OCI-LY7 (cell line): ENCODE measurements at regions not wholly inside any gene's neighbourhood (a gene's known extent, or its start where the extent isn't known, plus 50 kb on each side); places are given as distances from the start of the nearest gene placed in this dataset.

ENCODE experiments used
- BruUV-seq: library from RNA; stranded (reverse); fragments of 400-500 nt; replicated peaks from 2 replicates; lab custom pipeline; 2021; lab: Mats Ljungman, UMichigan
- CTCF ChIA-PET: fragments of 300-600 bp; sonication (Branson Sonifier 250); formaldehyde crosslinking; loops from one replicate; lab custom pipeline; 2022; ENCODE audit warnings: antibody characterized with exemption; ENCODE audit not compliant: unreplicated experiment; lab: Charles Lee
- POLR2A ChIA-PET: fragments of 300-600 bp; sonication (Branson Sonifier 250); formaldehyde crosslinking; loops from one replicate; lab custom pipeline; 2022; ENCODE audit warnings: antibody characterized with exemption; lab: Charles Lee
- DNase-seq: peaks from one replicate; pipeline ENCODE4 v3.0.0-alpha.2; 2015; ENCODE audit warnings: low spot score
- H2AFZ ChIP-seq: fragments of 200-600 bp; sonication (generic), shearing (Covaris generic); 2 replicates; pipeline ENCODE4 v1.6.1; 2014; ENCODE audit warnings: mild to moderate bottlenecking, antibody characterized with exemption, low read length, moderate library complexity
- H3K27ac ChIP-seq: fragments of 200-600 bp; sonication (generic); 2 replicates; pipeline ENCODE4 v1.5.1; 2014; ENCODE audit warnings: mixed run types, low read depth, mild to moderate bottlenecking, moderate library complexity, low read length, inconsistent platforms; ENCODE audit not compliant: poor library complexity, severe bottlenecking
- H3K36me3 ChIP-seq: fragments of 200-600 bp; sonication (generic); 2 replicates; pipeline ENCODE4 v1.6.1; 2014; ENCODE audit warnings: mild to moderate bottlenecking, antibody characterized with exemption, low read length, moderate library complexity, mixed read lengths; ENCODE audit not compliant: insufficient read depth
- H3K4me1 ChIP-seq: fragments of 200-600 bp; sonication (generic); 2 replicates; pipeline ENCODE4 v1.5.1; 2014; ENCODE audit warnings: mild to moderate bottlenecking, low read length; ENCODE audit not compliant: insufficient read depth, poor library complexity, severe bottlenecking
- H3K4me2 ChIP-seq: fragments of 200-600 bp; sonication (generic); 2 replicates; pipeline ENCODE4 v1.6.1; 2014; ENCODE audit warnings: mild to moderate bottlenecking, low read length
- H3K4me3 ChIP-seq: fragments of 200-600 bp; sonication (generic); 2 replicates; pipeline ENCODE4 v1.5.1; 2014; ENCODE audit warnings: mild to moderate bottlenecking, low read depth, low read length; ENCODE audit not compliant: poor library complexity, severe bottlenecking
- H3K79me2 ChIP-seq: fragments of 200-600 bp; sonication (generic); 2 replicates; pipeline ENCODE4 v1.6.1; 2016; ENCODE audit warnings: low read depth, mild to moderate bottlenecking, low read length, moderate library complexity, mixed read lengths; ENCODE audit not compliant: insufficient read depth
- H3K9me2 ChIP-seq: fragments of 200-600 bp; sonication (generic); 2 replicates; pipeline ENCODE4 v1.6.1; 2016; ENCODE audit warnings: mild to moderate bottlenecking, low read length, mixed read lengths; ENCODE audit not compliant: insufficient read depth
- H3K9me3 ChIP-seq: fragments of 200-600 bp; sonication (generic); 2 replicates; pipeline ENCODE4 v1.6.1; 2014; ENCODE audit warnings: mild to moderate bottlenecking, mixed run types, low read length, mixed read lengths
- H4K20me1 ChIP-seq: fragments of 200-600 bp; sonication (generic); 2 replicates; pipeline ENCODE4 v1.6.1; 2014; ENCODE audit warnings: mild to moderate bottlenecking, antibody characterized with exemption, low read length, moderate library complexity, mixed read lengths; ENCODE audit not compliant: insufficient read depth
- EZH2phosphoT487 ChIP-seq: fragments of 200-600 bp; sonication (generic); IDR thresholded peaks from 2 replicates; pipeline ENCODE4 v1.6.1; 2018; ENCODE audit warnings: low read depth, borderline replicate concordance, mild to moderate bottlenecking, mixed run types, antibody characterized with exemption, low read length, moderate library complexity, mixed read lengths
- intact Hi-C: fragments of 100-400 bp; cut with micrococcal nuclease; formaldehyde crosslinking; loops from one replicate; pipeline ENCODE4 v1.10.0; 2022; ENCODE audit not compliant: unreplicated experiment
- TF ChIP-seq, protein P1 (sequence below): fragments of 200-600 bp; sonication (generic); conservative IDR thresholded peaks from 2 replicates; pipeline ENCODE4 v1.5.1; 2014; ENCODE audit warnings: mild to moderate bottlenecking, antibody characterized with exemption, low read length, moderate library complexity, mixed read lengths

DNA sequence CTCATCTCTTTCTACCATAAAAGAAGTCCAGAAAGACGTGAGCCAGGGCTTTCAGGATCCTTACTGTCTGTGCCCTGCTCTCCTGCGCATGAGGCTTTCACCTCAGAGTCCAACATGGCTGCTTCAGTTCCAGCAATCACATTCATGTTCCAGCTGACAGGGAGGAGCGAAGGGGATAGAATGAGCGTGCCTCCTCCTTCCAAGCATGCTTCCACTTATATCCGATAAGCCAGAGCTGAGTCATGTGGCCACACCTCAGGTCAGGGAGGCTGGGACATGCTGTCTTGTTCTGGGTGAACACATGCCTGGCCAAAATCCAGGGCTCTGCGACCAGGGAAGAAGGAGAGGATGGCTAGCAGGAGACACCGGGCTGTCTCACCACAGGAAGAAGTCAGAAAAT lies 248.2 kb downstream of the SKAP2 start:
- Histone ChIP-seq H3K9me3 (no peaks in the 10 kb centered on the region), H3K36me3 (no peaks in the 10 kb centered on the region), H3K4me1 (no peaks in the 10 kb centered on the region), H3K4me3 (no peak overlapping the region), H2AFZ (no peak overlapping the region), H3K4me2 (no peak overlapping the region), H3K79me2 (no peaks in the 10 kb centered on the region), H3K27ac (no peak overlapping the region), H4K20me1 (no peaks in the 10 kb centered on the region), H3K9me2 (no peaks in the 10 kb centered on the region)
- ChIA-PET CTCF (no interaction called here), POLR2A (no interaction called here)
- intact Hi-C loops: no loop called here
- DNase-seq: no peak
- BruUV-seq: no TSS peak
- TF ChIP-seq EZH2phosphoT487: no peak
- TF ChIP-seq, protein P1, sequence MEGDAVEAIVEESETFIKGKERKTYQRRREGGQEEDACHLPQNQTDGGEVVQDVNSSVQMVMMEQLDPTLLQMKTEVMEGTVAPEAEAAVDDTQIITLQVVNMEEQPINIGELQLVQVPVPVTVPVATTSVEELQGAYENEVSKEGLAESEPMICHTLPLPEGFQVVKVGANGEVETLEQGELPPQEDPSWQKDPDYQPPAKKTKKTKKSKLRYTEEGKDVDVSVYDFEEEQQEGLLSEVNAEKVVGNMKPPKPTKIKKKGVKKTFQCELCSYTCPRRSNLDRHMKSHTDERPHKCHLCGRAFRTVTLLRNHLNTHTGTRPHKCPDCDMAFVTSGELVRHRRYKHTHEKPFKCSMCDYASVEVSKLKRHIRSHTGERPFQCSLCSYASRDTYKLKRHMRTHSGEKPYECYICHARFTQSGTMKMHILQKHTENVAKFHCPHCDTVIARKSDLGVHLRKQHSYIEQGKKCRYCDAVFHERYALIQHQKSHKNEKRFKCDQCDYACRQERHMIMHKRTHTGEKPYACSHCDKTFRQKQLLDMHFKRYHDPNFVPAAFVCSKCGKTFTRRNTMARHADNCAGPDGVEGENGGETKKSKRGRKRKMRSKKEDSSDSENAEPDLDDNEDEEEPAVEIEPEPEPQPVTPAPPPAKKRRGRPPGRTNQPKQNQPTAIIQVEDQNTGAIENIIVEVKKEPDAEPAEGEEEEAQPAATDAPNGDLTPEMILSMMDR: no peak

GRCh38 chr7:26617066-26617465 lies 247.3 kb downstream of the SKAP2 start:
- no peak overlapping the region for H3K27ac ChIP-seq
- H2AFZ ChIP-seq: no peak overlapping the region
- CTCF ChIA-PET: no interaction called here
- H3K4me1 ChIP-seq: no peaks in the 10 kb centered on the region
- POLR2A ChIA-PET: no interaction called here
- BruUV-seq: no TSS peak
- H3K9me2 ChIP-seq: no peaks in the 10 kb centered on the region
- no peaks in the 10 kb centered on the region for H4K20me1 ChIP-seq
- intact Hi-C loops: no loop called here
- H3K4me3 ChIP-seq: no peak overlapping the region
- H3K4me2 ChIP-seq: no peak overlapping the region
- H3K36me3 ChIP-seq: no peaks in the 10 kb centered on the region
- H3K9me3 ChIP-seq: no peaks in the 10 kb centered on the region
- no peak for DNase-seq
- TF ChIP-seq, protein P1: no peak
- TF ChIP-seq EZH2phosphoT487: no peak
- H3K79me2 ChIP-seq: no peaks in the 10 kb centered on the region
